Middle frontal gyrus (tissue), 1 donor: ENCODE measurements at regions not wholly inside any gene's neighbourhood (a gene's known extent, or its start where the extent isn't known, plus 50 kb on each side); places are given as distances from the start of the nearest gene placed in this dataset.

Experiments used
- DNase-seq: peaks from one replicate; pipeline ENCODE4 v3.0.0-alpha.2; 2015; ENCODE audit warnings: low spot score; ENCODE audit errors: extremely low spot score

- no peak for DNase-seq
These were observed 176.6 kb upstream of the KLHL29 start for GRCh38 chr2:23208339-23208738.

- DNase-seq: no peak
These were observed 175.9 kb upstream of the KLHL29 start for GRCh38 chr2:23209059-23209458.

DNA sequence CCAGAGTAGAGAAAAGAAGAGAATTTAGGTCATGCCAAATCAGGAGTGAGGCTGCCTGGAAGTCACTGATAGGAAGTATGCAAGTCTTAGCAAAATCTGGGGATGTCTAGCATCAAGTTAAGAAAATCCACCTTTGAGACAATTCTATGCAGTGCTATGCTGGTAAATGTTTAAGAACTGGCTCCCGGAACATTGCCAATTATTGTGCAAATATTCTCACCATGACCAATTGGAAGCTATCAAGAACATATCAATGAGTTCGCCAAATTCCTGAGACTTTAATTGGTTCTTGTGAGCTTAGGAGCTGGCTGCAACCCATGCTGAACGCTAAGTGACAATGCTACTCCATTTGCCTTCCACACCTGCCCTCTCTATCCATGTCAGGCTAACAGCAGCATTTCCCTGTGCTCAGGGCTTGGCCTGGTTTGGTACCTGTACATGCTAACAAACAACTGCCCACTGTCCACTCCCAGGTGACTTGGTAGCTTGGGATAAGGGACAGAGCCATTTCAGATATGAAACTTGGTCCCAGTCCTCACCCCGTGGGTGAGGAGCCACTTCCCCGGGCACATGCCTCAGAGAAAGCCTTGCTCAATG, 172.9 kb upstream of the KLHL29 start:
- DNase-seq: no peak

- no peak for DNase-seq
These were observed 171.8 kb upstream of the KLHL29 start for GRCh38 chr2:23213196-23213595.

GRCh38 chr2:23215016-23215415, 170.0 kb upstream of the KLHL29 start:
- no peak for DNase-seq

DNA sequence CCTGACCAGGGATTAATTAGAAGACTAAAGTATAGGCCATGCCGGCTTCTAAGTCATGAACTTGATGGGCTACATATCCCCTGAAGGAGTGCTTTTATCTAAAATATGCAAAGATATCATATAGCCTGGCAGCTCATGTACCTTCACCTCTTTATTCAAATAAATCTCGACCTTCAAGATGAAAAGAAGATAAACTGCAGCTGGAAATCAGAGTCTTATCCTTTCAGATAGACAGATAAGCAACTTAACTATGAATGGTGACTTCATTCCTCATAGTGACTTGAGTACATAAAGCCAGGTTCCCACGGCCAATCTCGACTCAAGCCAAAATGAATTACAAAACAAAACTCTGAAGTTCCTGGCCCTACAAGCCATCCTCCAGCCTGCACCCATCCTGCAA, 165.3 kb upstream of the KLHL29 start:
- no peak for DNase-seq

- no peak for DNase-seq
These were observed 164.4 kb upstream of the KLHL29 start for GRCh38 chr2:23220513-23221094.

- no peak for DNase-seq
These were observed 163.7 kb upstream of the KLHL29 start for GRCh38 chr2:23221236-23221635.

DNA sequence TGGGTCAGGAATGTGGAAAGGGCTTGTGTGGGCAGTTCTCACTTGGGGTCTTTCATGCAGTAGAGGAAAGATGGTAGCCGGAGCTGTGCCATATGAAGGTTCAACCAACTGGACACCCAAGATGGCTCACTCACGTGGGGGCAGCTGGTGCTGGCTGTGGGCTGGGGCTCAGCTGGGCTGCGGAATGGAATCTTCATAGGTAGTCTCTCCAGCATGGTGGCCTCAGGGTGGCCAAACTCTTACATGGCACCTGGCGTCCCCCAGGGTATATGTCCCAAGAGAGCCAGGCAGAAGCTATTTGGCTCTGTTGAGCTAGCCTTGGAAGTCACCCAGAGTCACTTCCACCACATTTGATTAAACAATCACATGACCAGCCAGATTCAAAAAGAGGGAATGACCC, 163.1 kb upstream of the KLHL29 start:
- DNase-seq: no peak

DNA sequence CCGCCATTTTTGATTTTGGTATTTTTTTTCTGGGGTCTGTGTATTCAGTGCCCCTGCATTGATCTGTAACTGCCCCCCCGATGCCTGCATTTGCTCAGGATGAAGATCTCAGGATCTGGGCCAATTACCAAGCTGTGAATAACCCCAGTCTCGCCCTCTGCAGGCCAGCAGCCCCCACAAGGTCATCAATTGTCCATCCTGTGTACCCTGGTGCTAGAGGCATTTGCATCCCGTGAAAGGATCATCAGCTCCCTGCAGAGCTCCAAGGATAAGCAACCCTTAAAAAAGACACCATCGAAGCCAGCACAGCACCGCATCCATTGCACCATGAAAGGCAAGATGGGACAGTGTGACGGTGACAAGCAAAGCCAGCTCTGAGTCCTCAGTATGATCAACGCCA, 154.1 kb upstream of the KLHL29 start:
- no peak for DNase-seq

- no peak for DNase-seq
These were observed 153.1 kb upstream of the KLHL29 start for GRCh38 chr2:23231865-23232264.

DNA sequence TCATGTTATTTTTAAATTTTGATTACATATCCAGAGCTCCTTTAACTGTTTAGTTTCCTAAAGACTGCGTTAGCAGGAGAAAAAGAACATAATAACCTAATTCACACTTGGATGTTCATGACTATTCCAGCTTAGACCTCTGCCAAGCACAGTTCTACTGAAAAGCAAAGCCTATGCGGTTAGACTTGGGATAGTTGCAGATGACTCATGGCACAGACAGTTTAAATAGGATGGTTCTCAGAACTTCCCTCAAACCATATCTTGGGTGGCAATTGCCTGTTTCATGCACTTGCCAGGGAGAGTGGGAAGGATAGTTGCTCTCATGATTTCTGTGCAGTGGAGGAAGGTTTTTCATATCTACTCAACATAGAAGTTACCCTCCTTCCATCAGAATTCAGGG, 149.7 kb upstream of the KLHL29 start:
- no peak for DNase-seq

GRCh38 chr2:23235736-23236135, 149.2 kb upstream of the KLHL29 start:
- DNase-seq: no peak

DNA sequence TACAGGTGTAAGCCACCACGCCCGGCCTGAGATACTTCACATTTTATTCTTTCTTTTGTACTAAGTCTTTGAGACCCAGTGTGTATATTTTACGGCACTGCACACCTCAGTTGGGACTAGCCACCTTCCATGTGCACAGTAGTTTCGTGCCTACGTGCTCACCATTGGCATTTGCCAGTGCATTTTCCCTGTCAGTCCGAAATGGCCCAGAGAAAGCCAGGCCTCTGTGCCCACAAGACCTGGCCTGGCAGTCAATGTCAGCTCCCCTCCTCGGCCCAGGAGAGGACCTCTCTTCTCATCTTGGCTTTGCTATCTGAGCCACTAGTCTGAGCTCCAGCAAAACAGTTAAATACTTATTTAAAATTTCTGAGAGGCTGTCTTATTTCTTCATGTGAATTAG, 147.8 kb upstream of the KLHL29 start:
- no peak for DNase-seq

DNA sequence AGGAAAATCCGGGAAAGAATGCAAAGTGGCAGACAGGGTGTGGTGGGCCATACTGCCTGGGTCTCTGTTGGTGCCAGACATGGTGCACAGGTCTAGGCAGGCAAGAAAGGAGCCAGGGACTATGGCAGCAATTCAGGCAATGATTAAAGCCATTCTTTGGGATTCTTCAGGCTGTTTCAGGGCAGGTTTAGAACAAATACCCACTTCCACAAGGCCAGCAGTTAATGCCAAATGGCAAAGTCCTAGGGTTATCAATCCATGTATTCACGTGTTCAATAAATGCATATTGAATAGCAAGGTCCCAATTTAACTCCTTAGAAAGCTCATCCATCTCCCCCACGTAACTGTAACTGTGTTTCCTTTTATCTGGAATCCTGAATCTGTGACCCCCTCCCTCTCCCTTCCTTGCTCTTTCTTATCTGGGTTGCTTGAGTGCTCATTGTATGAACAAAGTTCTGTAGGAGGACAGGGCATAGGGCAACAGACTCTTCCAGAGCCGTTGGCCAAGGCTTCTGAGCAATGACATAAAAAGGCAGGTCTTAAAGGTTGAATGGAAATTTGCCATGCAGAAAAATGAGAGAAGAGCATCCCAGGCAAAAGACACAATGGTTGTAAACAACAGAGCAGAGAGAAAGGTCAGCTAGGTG, 146.8 kb upstream of the KLHL29 start:
- DNase-seq: no peak

DNA sequence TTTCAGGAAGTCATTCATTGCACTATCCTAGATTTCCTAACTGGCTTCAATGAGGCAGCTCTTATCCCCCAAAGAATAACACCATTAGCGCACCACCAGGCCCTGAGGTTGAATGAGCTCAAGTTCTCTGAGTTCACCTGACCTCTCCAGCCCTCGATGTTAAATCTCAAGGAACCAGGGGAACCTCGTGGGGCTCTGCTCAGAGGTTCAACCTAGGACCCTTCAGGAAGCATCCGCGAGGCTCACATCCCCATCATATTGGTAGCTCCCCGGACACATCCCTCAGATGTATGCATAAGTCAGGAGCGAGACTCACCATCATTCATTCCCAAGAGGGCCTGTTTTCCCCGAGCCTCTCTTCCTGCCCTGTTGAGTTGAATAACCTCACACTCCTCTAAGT, 145.6 kb upstream of the KLHL29 start:
- DNase-seq: no peak

GRCh38 chr2:23241121-23241520, 143.9 kb upstream of the KLHL29 start:
- DNase-seq: no peak

- no peak for DNase-seq
These were observed 143.3 kb upstream of the KLHL29 start for GRCh38 chr2:23241611-23242245.

- no peak for DNase-seq
These were observed 141.8 kb upstream of the KLHL29 start for GRCh38 chr2:23243073-23243659.

DNA sequence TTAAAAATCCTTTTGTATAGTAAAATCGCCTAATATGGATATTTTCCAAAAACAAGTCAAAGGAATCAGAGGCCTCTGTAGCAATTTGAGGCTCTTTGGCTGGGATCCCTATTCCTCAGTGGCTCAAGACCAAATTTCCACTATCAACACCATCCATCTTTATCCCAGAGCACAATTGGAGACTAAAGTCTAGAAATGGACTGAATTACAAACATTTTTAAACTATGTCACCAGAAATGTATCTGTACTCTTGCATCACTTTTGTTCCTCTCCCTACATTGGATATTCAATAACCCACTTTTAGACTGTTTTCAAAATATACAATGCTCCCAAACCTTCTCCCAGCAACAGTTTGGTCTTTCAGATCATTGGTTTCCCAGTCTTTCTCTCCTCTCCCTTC, 140.4 kb upstream of the KLHL29 start:
- DNase-seq: no peak

- DNase-seq: no peak
These were observed 137.8 kb upstream of the KLHL29 start for GRCh38 chr2:23246992-23247683.

DNA sequence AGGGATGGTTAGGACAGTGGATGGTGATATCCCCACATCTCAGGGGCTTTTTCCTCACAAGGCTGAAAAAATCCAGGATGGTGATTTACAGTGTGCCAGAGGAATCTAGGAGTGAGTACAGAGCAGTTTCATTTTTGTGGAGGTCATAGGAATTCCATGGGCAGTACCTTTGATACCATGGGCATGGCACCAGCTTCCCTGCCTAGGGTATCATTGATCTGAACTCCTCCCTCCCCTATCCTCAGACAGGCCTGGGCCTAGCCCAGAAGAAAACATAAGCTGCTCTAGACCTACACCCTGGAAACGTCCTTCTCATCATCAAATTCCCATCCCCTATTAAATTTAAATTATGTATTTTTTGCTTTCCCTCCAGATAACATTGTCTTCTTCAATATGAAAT, 136.3 kb upstream of the KLHL29 start:
- no peak for DNase-seq
